ENCODE measurements at regions not wholly inside any gene's neighbourhood (a gene's known extent, or its start where the extent isn't known, plus 50 kb on each side); places are given as distances from the start of the nearest gene placed in this dataset.

DNA sequence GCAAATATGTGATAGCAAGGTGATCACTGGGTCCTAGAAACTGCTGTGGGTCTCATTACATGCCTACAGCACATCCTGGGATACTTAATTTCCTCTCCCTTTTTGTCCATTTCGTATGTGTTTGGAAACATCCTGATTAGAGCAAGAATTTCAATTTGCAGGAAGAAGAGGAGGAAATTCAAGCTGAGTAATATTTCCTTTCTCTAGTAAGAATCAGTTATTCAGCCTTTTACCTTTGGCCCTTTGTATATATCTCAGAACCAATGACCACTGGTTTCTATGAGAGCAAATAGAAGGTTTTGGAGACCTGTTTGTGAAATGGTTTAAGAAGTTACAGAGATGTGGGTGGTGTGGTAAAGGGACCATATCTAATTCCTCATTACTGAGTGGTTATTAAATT is 171.6 kb downstream of the RMI1 start:
- no peaks in the 10 kb centered on the region for H3K9me3 ChIP-seq (ENCODE audit: control insufficient read depth, low read length)
- H3K9me3 Mint-ChIP-seq: no peaks in the 10 kb centered on the region
- TF ChIP-seq CTCF (conservative IDR thresholded peaks at IDR 0.05): no peak
- no peak overlapping the region for H3K4me3 ChIP-seq (ENCODE audit: low read length)
- no peaks in the 10 kb centered on the region for H3K4me1 ChIP-seq (ENCODE audit: control insufficient read depth, insufficient read depth, low read length)
- H3K4me3 Mint-ChIP-seq: no peak overlapping the region
- DNase-seq: no peak
- H3K27ac ChIP-seq (ENCODE audit: low read depth, low read length): no peak overlapping the region
- peaks cover 3% of the 10 kb centered on the region for H3K4me1 Mint-ChIP-seq
- no peak overlapping the region for H3K9ac ChIP-seq (ENCODE audit: extremely low read depth, low read length, poor library complexity, severe bottlenecking)
- H3K27me3 ChIP-seq (ENCODE audit: control insufficient read depth, insufficient read depth, low read length, poor library complexity, severe bottlenecking): no peaks in the 10 kb centered on the region
- peaks cover 68% of the 10 kb centered on the region for H3K27me3 Mint-ChIP-seq (ENCODE audit: insufficient read depth)
- no peaks in the 10 kb centered on the region for H3K36me3 ChIP-seq (ENCODE audit: control insufficient read depth, insufficient read depth, low read length)
- H3K27ac Mint-ChIP-seq: no peak overlapping the region
- 67% methylated on average over 1 of the region's 1 CpG; no CpG with 5 or more reads in 1 of the 2 experiments for WGBS, 2 experiments (ENCODE audit: insufficient coverage in 1 of 2, insufficient read length in 1 of 2)
- no peaks in the 10 kb centered on the region for H3K36me3 Mint-ChIP-seq (ENCODE audit: low read depth)

DNA sequence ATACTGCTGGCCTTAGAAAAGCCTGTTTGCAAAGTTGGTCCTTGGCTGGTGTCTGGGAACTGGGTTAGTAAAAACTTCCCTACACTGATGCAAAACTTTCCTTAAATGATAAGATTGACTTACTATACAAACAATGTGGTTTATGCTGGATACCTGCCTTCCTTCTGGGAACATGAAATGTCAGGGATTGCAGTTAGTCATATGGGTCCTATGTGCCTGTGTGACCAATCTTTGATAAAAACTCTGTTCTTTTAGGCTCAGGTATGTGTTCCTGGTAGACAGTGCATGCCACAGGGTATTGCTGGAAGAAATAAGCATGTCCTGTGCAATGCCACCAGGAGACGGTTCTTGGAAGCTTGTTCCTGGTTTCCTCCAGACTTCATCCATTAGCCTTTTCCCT is 173.3 kb downstream of the RMI1 start:
- peaks cover 3% of the 10 kb centered on the region for H3K4me1 Mint-ChIP-seq
- no peak overlapping the region for H3K9ac ChIP-seq (ENCODE audit: extremely low read depth, low read length, poor library complexity, severe bottlenecking)
- no peaks in the 10 kb centered on the region for H3K9me3 ChIP-seq (ENCODE audit: control insufficient read depth, low read length)
- WGBS, 2 experiments (ENCODE audit: insufficient coverage in 1 of 2, insufficient read length in 1 of 2): 48% methylated on average over 1 of the region's 1 CpG; no CpG with 5 or more reads in 1 of the 2 experiments
- H3K27me3 Mint-ChIP-seq (ENCODE audit: insufficient read depth): peaks cover 80% of the 10 kb centered on the region
- H3K4me3 Mint-ChIP-seq: no peak overlapping the region
- H3K27ac Mint-ChIP-seq: no peak overlapping the region
- no peak overlapping the region for H3K27ac ChIP-seq (ENCODE audit: low read depth, low read length)
- H3K4me3 ChIP-seq (ENCODE audit: low read length): no peak overlapping the region
- H3K36me3 Mint-ChIP-seq (ENCODE audit: low read depth): no peaks in the 10 kb centered on the region
- TF ChIP-seq CTCF (conservative IDR thresholded peaks at IDR 0.05): no peak
- no peaks in the 10 kb centered on the region for H3K36me3 ChIP-seq (ENCODE audit: control insufficient read depth, insufficient read depth, low read length)
- no peak for DNase-seq
- H3K4me1 ChIP-seq (ENCODE audit: control insufficient read depth, insufficient read depth, low read length): no peaks in the 10 kb centered on the region
- H3K27me3 ChIP-seq (ENCODE audit: control insufficient read depth, insufficient read depth, low read length, poor library complexity, severe bottlenecking): no peaks in the 10 kb centered on the region
- no peaks in the 10 kb centered on the region for H3K9me3 Mint-ChIP-seq

- H3K4me3 ChIP-seq (ENCODE audit: low read length): no peak overlapping the region
- H3K9me3 ChIP-seq (ENCODE audit: control insufficient read depth, low read length): no peaks in the 10 kb centered on the region
- Mint-ChIP-seq H3K4me3 (no peak overlapping the region), H3K4me1 (peaks cover 3% of the 10 kb centered on the region), H3K27ac (no peak overlapping the region), H3K27me3 (ENCODE audit: insufficient read depth) (peaks cover 78% of the 10 kb centered on the region), H3K9me3 (no peaks in the 10 kb centered on the region), H3K36me3 (ENCODE audit: low read depth) (no peaks in the 10 kb centered on the region)
- no peak for DNase-seq
- H3K9ac ChIP-seq (ENCODE audit: extremely low read depth, low read length, poor library complexity, severe bottlenecking): no peak overlapping the region
- WGBS, 2 experiments (ENCODE audit: insufficient coverage in 1 of 2, insufficient read length in 1 of 2): 97% methylated on average over 1 of the region's 3 CpGs; no CpG with 5 or more reads in 1 of the 2 experiments
- TF ChIP-seq CTCF (conservative IDR thresholded peaks at IDR 0.05): no peak
- H3K27me3 ChIP-seq (ENCODE audit: control insufficient read depth, insufficient read depth, low read length, poor library complexity, severe bottlenecking): no peaks in the 10 kb centered on the region
- H3K4me1 ChIP-seq (ENCODE audit: control insufficient read depth, insufficient read depth, low read length): no peaks in the 10 kb centered on the region
- no peaks in the 10 kb centered on the region for H3K36me3 ChIP-seq (ENCODE audit: control insufficient read depth, insufficient read depth, low read length)
- H3K27ac ChIP-seq (ENCODE audit: low read depth, low read length): no peak overlapping the region
Measured at GRCh38 chr9:84154320-84154719, 173.7 kb downstream of the RMI1 start.

Data from endodermal cell (in vitro differentiated cells).